ENCODE measurements at regions not wholly inside any gene's neighbourhood (a gene's known extent, or its start where the extent isn't known, plus 50 kb on each side); places are given as distances from the start of the nearest gene placed in this dataset.
"Not testable (repeated sequence)": the region's sequence is repeated elsewhere in the genome, so short reads cannot be mapped to it uniquely, and the experiment has no call there.

DNA sequence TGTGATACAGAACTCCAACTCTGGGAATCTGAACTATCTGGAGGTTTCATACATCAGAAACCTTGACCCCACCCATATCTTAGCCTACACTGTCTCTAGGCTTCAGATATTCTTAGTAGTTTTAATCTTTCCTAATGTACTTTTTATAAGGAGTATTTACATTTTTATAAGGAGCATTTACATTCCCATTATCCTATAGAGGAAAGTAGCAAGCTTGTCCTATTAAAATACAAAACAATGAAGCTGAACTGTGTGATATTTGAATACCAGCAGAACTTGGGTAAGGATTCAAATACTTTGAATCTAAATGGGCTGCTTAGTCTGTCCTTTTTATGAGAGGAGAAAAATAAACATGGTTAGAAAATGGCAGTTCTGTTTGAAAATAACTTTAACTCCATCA lies 247.4 kb downstream of the FMR1NB start:
- in situ Hi-C loops (cut with HindIII; ENCODE audit: low pct_unique_long_range_greater_than_20kb, low sequenced_read_pairs), result no loop called here
- no peak for DNase-seq (ENCODE audit: low read depth)

DNA sequence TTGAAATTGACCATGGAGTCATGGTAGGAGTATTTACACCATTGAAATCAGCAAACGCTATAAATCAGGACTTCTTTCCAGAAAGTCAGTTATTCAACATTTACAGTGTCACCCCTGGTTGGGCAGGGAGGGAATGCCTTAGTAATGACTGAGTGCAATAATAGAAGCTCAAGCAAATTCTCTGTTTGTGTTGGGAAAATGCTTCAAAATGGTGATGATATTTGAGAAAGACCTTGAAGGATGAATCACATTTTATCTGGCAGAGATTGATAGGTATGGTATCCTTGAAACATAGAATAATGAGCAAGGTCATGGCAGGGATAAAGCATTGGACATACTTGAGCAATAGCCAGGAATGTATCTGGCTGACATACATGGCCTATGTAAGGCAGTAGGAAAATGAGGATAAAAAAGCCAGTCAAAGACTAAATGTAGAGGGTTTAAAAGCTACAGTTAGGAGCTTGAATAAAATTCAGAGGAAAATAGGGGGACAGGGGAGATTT lies 248.7 kb downstream of the FMR1NB start:
- DNase-seq (ENCODE audit: low read depth), result no peak
- in situ Hi-C loops (cut with HindIII; ENCODE audit: low pct_unique_long_range_greater_than_20kb, low sequenced_read_pairs), result no loop called here

DNA sequence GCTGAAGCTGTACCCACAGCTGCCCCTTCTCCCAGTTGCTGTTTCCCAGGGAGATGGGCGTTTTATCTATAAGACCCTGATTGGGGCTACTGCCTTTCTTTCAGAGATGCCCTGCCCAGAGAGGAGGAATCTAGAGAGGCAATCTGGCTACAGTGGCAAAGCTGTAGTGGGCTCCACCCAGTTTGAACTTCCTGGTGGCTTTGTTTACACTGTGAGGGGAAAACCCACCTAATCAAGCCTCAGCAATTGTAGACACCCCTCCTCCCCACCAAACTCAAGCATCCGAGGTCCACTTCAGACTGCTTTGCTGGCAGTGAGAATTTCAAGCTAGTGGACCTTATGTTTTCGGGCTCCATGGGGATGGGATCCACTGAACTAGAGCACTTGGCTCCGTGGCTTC lies 240.4 kb upstream of the AFF2 start:
- in situ Hi-C loops (cut with HindIII; ENCODE audit: low pct_unique_long_range_greater_than_20kb, low sequenced_read_pairs), result no loop called here

DNA sequence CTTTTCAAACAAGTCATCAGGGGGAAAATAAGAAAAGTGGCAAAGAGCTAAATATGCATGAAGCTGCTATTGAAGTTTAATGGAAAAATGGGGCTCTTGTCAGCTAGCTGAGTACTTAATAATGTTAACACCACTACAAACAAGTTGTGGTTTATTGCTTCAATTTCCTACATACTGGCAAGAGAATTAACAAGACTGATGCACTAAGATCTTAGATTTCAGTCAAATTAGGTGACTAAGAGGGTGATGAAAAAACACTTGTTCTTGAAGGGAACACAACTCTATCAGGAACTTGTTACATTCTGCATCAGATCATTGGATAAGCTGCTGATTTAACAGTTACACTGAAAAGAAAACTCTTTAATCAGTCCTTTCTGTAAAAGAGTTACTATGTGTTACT lies 234.6 kb upstream of the AFF2 start:
- in situ Hi-C loops (cut with HindIII; ENCODE audit: low pct_unique_long_range_greater_than_20kb, low sequenced_read_pairs), result no loop called here

More for the DNA sequence above, 240.4 kb upstream of the AFF2 start:
- DNase-seq (ENCODE audit: low read depth), result no peak

DNA sequence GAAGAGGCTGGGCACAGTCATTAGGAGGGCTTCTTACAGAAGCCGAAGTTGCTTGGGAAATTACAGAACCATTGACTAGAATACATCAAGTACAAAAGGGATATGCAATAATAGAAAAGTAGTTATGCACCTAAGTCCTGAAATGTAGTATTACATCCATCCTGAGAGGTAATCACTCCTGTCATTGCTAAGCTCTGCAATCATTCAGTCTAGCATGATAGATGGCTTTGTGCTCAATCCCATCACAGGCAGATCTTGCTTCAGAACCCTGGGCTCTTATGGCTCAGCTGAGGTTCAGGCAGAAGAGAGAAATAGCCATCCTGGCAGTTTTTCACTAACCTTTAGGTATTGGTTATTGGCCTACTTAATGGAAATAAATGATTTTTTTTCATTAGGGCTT lies 231.7 kb upstream of the AFF2 start:
- in situ Hi-C loops (cut with HindIII; ENCODE audit: low pct_unique_long_range_greater_than_20kb, low sequenced_read_pairs), result no loop called here

More for the DNA sequence above, 234.6 kb upstream of the AFF2 start:
- DNase-seq (ENCODE audit: low read depth), result no peak

DNA sequence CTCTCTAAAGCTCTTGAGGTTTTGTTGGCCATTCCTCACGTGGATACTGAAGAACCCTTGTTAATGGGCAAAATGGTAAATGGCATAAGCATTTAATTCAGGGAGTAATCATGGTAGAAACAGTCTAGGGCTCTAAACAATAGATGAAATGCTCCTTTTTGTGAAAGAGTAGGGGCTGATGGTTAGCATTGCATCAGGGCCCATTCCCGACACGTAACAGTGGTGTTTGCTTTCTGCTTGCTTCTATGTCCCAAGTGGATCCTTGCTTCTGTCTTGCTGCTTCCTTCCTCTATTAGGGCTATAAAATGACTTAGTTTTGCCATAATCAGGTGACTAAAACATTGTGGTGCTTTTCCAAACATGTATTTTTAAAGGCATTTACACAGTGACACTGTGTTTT lies 230.9 kb upstream of the AFF2 start:
- DNase-seq (ENCODE audit: low read depth), result no peak
- in situ Hi-C loops (cut with HindIII; ENCODE audit: low pct_unique_long_range_greater_than_20kb, low sequenced_read_pairs), result no loop called here

More for the DNA sequence above, 231.7 kb upstream of the AFF2 start:
- no peak for DNase-seq (ENCODE audit: low read depth)

DNA sequence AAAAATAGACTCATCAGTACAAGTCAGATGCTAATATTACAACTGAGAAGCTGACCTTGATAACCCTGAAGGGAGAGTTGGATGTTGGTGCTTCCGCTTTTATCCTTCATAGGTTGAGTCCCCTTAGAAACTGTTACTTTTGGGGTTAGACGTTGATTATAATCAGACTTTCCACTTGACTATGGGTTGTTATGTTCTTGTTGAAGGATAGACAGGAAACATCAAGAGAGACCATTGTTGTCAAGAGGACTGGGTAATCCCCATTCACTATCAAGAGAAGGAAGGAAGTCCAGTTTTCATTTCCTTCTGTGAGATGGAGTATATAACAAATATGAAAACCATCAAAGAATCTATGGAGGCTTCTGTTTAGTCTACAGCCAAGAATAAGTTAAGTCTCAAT lies 229.9 kb upstream of the AFF2 start:
- DNase-seq (ENCODE audit: low read depth), result no peak
- in situ Hi-C loops (cut with HindIII; ENCODE audit: low pct_unique_long_range_greater_than_20kb, low sequenced_read_pairs), result no loop called here

DNA sequence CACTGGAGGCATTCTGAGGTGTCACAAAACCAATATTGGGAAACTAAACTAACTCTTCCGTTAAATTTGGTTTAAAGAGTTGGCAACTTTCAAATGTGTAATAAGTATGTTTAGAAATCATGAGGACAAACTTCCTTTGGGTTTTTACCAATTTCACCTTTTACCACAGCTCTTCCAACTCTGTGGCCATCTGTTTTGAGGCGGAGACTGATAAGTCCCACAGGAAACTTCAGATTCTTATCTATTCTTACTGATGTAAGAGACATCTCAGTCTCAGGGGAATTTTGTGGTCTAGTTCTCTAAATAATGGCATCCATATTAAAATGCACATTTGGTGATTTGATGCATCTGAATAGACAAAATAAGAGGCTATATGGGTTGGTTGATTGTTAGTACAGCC lies 229.2 kb upstream of the AFF2 start:
- DNase-seq (ENCODE audit: low read depth), result no peak
- in situ Hi-C loops (cut with HindIII; ENCODE audit: low pct_unique_long_range_greater_than_20kb, low sequenced_read_pairs), result no loop called here

DNA sequence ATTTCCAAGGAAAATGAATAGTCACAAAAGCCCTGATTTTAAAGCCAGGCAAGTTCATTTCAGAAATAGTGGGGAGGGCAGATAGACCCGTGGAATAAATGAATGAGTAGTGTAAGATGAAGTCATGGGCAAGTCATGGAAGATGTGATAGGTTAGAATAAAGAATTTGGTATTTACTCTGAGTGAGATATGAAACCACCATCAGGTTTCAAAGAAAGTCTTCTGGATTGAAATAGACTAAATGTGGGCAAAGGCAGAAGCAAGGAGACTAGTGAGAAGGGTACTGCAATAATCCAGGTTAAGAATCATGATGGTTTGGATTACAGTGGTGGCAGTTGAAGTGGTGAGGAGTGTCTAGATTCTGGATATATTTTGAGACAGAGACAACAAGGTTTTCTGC lies 218.5 kb upstream of the AFF2 start:
- no peak for DNase-seq (ENCODE audit: low read depth)
- in situ Hi-C loops (cut with HindIII; ENCODE audit: low pct_unique_long_range_greater_than_20kb, low sequenced_read_pairs), result no loop called here

DNA sequence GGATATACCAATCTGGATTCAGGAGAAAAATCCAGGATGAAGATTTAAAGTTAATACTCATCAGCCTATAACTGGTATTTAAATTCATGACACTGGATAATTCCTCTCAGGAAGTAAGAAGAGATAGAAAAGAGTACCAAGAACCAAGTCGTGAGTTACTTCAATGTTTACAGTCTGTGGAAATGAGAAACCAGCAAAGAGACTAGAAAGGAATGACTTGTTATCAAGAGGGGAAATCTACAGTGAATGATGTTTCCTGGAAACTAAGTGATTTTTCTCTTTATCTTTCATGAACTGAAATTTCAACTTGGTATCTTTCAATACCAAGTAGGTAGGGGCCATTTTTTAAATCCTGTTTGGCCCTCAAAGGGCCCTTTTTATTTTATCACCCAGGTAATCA lies 217.9 kb upstream of the AFF2 start:
- in situ Hi-C loops (cut with HindIII; ENCODE audit: low pct_unique_long_range_greater_than_20kb, low sequenced_read_pairs), result no loop called here
- no peak for DNase-seq (ENCODE audit: low read depth)

DNA sequence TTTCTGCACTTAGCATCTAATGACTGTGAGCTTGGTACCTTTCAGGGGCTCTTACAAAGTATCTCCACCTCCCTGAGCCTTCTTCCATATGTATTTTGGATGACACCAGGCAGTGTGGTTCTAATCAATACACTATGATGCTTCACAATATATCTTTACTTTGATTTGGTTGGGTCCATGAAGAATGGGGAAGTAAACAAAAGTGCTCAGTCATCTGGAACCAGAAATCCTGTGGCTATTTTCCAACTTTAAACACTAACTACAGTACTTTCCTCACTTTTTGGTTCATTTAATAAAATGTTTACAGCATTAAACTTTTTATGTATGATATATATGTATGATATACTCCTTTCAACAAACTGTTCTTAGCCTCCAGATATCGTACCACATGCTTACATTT lies 216.4 kb upstream of the AFF2 start:
- in situ Hi-C loops (cut with HindIII; ENCODE audit: low pct_unique_long_range_greater_than_20kb, low sequenced_read_pairs), result no loop called here
- DNase-seq (ENCODE audit: low read depth), result no peak

DNA sequence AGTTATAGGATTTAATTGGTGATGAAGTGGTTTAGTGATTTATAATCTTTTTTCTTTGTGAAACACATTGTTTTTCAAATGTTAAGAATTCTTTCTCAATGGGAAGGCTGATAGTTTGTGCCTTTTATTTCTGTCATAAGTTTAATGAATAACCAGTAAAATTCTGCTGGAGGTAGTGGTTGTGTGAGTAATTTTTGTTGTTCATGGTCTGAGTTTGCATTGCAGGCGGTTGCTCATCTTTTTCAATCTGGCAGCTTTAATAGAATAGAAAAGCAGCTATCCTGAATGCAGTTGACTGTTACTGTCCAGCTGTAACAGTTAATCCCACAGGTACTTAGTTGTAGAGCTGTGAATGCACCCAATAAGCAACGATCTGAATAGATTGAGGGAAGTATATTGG lies 215.6 kb upstream of the AFF2 start:
- in situ Hi-C loops (cut with HindIII; ENCODE audit: low pct_unique_long_range_greater_than_20kb, low sequenced_read_pairs), result no loop called here
- no peak for DNase-seq (ENCODE audit: low read depth)

DNA sequence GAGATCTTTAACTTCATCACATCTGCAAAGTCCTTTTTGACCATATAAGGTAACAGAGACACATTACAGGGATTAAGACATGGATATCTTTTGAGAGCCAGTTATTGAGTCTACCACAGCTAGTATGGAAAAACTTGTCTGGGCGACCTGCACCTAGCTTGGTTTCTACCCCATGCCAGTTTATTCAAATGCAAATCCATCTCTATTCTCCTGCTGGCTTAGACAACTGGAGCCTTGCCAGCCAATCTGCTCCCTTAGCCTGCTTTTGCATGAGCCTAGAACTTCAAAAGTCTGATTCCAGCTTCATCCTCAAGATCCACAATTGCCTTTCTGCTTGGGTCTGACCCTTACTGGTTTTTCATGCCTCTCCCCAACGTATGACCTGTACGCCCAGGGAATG lies 212.0 kb upstream of the AFF2 start:
- in situ Hi-C loops (cut with HindIII; ENCODE audit: low pct_unique_long_range_greater_than_20kb, low sequenced_read_pairs), result no loop called here
- DNase-seq (ENCODE audit: low read depth), result no peak

DNA sequence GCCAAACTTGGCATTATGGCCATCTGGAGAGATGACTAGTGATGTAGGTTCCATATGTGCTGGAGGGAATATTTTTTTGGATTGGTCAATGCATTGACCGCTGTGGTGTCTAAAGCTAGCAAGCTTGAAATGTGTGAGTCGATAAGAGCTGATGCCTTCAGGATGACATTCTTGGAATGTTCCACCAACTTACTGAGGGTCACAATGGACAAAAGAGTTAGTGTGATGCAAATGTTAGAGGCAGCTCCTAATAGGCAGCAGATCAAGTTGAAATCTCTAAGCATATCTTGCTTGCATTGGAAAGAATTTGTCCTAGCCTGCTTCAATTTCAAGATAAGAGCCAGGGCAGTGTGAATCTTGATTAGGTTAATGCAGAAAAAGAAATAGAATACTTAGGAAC lies 210.4 kb upstream of the AFF2 start:
- in situ Hi-C loops (cut with HindIII; ENCODE audit: low pct_unique_long_range_greater_than_20kb, low sequenced_read_pairs), result no loop called here
- no peak for DNase-seq (ENCODE audit: low read depth)

DNA sequence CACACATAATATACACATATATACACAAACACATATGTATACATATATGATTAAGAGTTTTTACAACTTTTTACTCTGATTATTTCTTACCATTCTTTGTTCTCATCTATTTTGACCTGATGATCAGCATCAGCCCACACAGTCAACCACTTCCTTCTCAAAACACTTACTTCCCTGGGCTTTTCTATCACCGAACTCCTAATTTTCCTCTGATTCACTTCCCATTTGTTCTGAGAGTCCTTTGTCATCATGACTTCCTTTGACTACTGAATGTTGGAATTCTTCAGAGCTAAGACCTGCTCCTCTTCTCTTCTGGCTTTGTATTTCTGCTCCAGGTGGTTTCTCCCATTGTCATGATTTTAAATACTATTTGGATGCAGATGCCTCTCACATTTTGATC lies 209.5 kb upstream of the AFF2 start:
- no peak for DNase-seq (ENCODE audit: low read depth)
- in situ Hi-C loops (cut with HindIII; ENCODE audit: low pct_unique_long_range_greater_than_20kb, low sequenced_read_pairs), result no loop called here

DNA sequence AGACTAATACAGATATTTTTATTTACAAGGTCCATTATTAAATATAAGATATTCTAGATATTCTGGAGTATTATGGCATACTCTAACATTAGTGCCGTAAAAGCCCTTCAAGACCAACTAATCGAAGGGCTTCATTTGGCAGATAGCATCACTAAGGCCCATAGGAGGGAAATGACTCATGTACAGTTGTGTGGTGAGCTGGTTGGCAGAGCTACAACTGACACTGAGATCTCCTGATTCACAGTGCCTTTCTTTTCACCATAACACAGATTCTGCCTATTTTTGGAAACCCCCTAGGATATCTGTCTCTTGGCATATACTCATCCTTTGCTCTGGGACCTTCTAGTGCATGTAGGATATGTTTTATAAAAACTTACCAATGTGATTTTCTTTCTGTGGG lies 201.7 kb upstream of the AFF2 start:
- in situ Hi-C loops (cut with HindIII; ENCODE audit: low pct_unique_long_range_greater_than_20kb, low sequenced_read_pairs), result no loop called here
- no peak for DNase-seq (ENCODE audit: low read depth)

DNA sequence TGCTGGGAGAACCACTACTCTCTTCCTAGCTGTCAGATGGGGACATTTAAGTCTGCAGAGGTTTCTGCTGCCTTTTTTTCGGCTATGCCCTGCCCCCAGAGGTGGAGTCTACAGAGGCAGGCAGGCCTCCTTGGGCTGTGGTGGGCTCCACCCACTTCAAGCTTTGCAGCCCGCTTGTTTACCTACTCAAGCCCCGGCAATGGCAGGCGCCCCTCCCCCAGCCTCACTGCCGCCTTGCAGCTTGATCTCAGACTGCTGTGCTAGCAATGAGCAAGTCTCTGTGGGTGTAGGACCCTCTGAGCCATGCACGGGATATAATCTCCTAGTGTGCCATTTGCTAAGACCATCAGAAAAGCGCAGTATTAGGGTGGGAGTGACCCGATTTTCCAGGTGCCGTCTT lies 195.2 kb upstream of the AFF2 start:
- DNase-seq (ENCODE audit: low read depth); in situ Hi-C loops (cut with HindIII; ENCODE audit: low pct_unique_long_range_greater_than_20kb, low sequenced_read_pairs): not testable (repeated sequence)

DNA sequence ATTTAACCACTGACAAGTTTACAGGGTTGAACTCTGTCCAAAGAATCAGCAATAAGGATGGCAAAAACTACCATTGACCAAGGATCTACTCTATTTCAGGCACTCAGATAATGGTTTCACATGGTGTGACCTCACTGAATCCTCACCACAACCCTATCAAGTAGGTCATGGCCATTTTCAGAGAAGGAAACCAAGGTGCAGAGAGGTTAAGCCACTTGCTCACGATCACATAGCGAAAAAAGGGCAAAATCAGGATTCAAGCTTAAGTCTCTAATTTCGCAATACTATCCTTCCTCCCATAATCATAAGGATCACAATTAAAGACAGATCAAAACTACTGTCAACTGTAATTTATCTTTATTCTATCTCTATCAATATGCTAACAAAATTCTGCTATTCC lies 191.0 kb upstream of the AFF2 start:
- DNase-seq (ENCODE audit: low read depth), result no peak
- in situ Hi-C loops (cut with HindIII; ENCODE audit: low pct_unique_long_range_greater_than_20kb, low sequenced_read_pairs), result no loop called here

DNA sequence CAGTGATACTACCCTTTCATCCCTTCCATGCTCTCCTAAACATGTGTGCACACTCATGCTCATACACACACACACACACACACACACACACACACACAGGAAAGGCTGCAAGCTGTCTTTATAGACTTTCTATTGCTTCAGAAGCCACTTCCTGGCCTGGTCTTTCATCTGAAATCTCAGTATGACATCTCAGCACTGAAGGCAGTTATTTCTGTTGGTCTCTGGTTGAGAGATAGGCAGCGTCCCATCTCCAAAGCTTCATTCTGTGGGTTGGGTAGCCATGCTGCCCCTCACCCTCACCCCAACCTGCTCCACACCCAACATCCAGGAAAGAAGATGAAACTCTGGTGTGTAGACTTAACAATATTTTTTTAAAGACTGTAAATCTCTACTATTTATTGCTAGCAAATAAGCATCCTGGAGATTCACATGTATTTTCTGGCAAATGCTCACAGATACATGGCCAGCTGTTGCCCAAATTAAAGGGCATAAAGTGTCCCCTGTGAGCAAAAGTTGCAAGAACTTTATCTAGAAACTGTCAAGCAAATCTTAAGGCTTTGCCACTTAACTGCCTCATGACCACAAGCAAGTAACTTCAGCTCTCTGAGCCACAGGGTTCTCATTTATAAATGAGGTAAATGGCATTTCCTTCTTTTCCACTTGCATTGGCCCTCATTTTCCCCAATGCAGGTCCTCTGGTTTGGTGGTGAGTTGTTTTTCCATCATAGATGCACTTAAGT lies 189.8 kb upstream of the AFF2 start:
- DNase-seq (ENCODE audit: low read depth), result no peak
- in situ Hi-C loops (cut with HindIII; ENCODE audit: low pct_unique_long_range_greater_than_20kb, low sequenced_read_pairs), result no loop called here

DNA sequence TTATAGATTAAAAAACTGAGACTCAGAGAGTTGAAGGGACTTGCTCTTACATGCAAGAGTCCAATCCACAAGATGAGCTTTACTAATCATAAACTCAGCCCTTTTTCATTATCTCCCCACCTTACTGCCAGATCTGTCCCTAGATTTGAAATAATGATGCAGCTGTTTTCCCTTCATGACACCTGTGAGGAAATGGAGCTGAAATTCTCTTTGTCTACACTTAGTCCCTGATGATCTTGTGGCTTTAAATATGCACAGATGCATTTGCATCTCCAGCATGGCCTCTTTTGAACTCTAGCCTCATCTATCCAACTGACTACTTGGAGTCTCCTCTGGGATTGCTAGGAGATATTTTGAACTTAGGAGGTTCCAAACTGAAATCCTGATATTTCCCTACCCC lies 188.9 kb upstream of the AFF2 start:
- no peak for DNase-seq (ENCODE audit: low read depth)
- in situ Hi-C loops (cut with HindIII; ENCODE audit: low pct_unique_long_range_greater_than_20kb, low sequenced_read_pairs), result no loop called here

Data from Caki2 (cell line).